IMR-90 (cell line): ENCODE measurements at regions not wholly inside any gene's neighbourhood (a gene's known extent, or its start where the extent isn't known, plus 50 kb on each side); places are given as distances from the start of the nearest gene placed in this dataset.

Source experiments
- ATAC-seq: fragments of 200-7000 bp; cut with Tn5 transposase; 2 replicates; pipeline ENCODE4 v1.9.1; 2020; ENCODE audit warnings: low read depth, mild to moderate bottlenecking, moderate library complexity
- BruUV-seq: library from RNA; stranded (reverse); fragments of 400-500 nt; replicated peaks from 2 replicates; lab custom pipeline; 2021; lab: Mats Ljungman, UMichigan
- CTCF ChIA-PET: fragments of 300-600 bp; formaldehyde crosslinking; extraction: SDS; loops from one replicate; lab custom pipeline; 2021; ENCODE audit warnings: antibody characterized with exemption; lab: Yijun Ruan, JAX
- POLR2A ChIA-PET: fragments of 300-600 bp; sonication (Branson Sonifier 250); formaldehyde crosslinking; loops from one replicate; lab custom pipeline; 2022; ENCODE audit warnings: antibody characterized with exemption; ENCODE audit not compliant: unreplicated experiment; lab: Charles Lee
- DNase-seq: peaks from one replicate; pipeline ENCODE4 v3.0.0; 2013
- H2AFZ ChIP-seq: replicated peaks from 2 replicates; pipeline ENCODE3; 2013; ENCODE audit warnings: low read length, mild to moderate bottlenecking; ENCODE audit not compliant: poor library complexity
- H2AK5ac ChIP-seq: 2 replicates; pipeline ENCODE4 v1.6.1; 2013; ENCODE audit warnings: low read depth, low read length, inconsistent platforms
- H2AK9ac ChIP-seq: replicated peaks from 2 replicates; pipeline ENCODE3; 2013; ENCODE audit warnings: mild to moderate bottlenecking, low read depth, low read length, moderate library complexity; ENCODE audit not compliant: poor library complexity
- H2BK120ac ChIP-seq: 2 replicates; pipeline ENCODE4 v1.6.1; 2013; ENCODE audit warnings: low read depth, low read length, inconsistent platforms
- H2BK15ac ChIP-seq: 3 replicates; pipeline ENCODE4 v1.6.1; 2013; ENCODE audit warnings: low read depth, low read length, inconsistent platforms
- H2BK20ac ChIP-seq: 2 replicates; pipeline ENCODE4 v1.6.1; 2013; ENCODE audit warnings: low read depth, mild to moderate bottlenecking, inconsistent platforms, low read length, moderate library complexity
- H2BK5ac ChIP-seq: 2 replicates; pipeline ENCODE4 v1.6.1; 2013; ENCODE audit warnings: mild to moderate bottlenecking, low read depth, low read length, inconsistent platforms; ENCODE audit not compliant: poor library complexity, severe bottlenecking
- H3K14ac ChIP-seq: replicated peaks from 2 replicates; pipeline ENCODE4 v1.6.1; 2013; ENCODE audit warnings: low read depth, low read length, inconsistent platforms
- H3K18ac ChIP-seq: 2 replicates; pipeline ENCODE4 v1.6.1; 2013; ENCODE audit warnings: low read depth, low read length, control low read depth
- H3K23ac ChIP-seq: 2 replicates; pipeline ENCODE4 v1.6.1; 2013; ENCODE audit warnings: low read depth, low read length, inconsistent platforms
- H3K27ac ChIP-seq: 2 replicates; pipeline ENCODE4 v1.5.1; 2013; ENCODE audit warnings: mild to moderate bottlenecking, control low read depth, low read length; ENCODE audit not compliant: insufficient read depth
- H3K27me3 ChIP-seq: 2 replicates; pipeline ENCODE4 v1.6.1; 2013; ENCODE audit warnings: low read length; ENCODE audit not compliant: control insufficient read depth, insufficient read depth
- H3K36me3 ChIP-seq: 2 replicates; pipeline ENCODE4 v1.6.1; 2013; ENCODE audit warnings: low read length, mixed read lengths; ENCODE audit not compliant: control insufficient read depth, insufficient read depth
- H3K4ac ChIP-seq: 2 replicates; pipeline ENCODE4 v1.6.1; 2013; ENCODE audit warnings: low read depth, low read length, inconsistent platforms
- H3K4me1 ChIP-seq: 2 replicates; pipeline ENCODE4 v1.6.1; 2013; ENCODE audit warnings: low read length, mixed read lengths; ENCODE audit not compliant: control insufficient read depth, insufficient read depth
- H3K4me2 ChIP-seq: 2 replicates; pipeline ENCODE4 v1.6.1; 2013; ENCODE audit warnings: low read depth, mild to moderate bottlenecking, control low read depth, low read length, moderate library complexity
- H3K4me3 ChIP-seq: 2 replicates; pipeline ENCODE4 v1.5.1; 2013; ENCODE audit warnings: low read depth, mild to moderate bottlenecking, control low read depth, low read length, moderate library complexity; ENCODE audit not compliant: insufficient read depth
- H3K56ac ChIP-seq: 2 replicates; pipeline ENCODE4 v1.6.1; 2013; ENCODE audit warnings: low read length, inconsistent platforms; ENCODE audit not compliant: insufficient read depth; ENCODE audit errors: extremely low read depth
- H3K79me1 ChIP-seq, 2 experiments: 2 replicates each; pipeline ENCODE4 v1.6.1; 2013; ENCODE audit warnings: low read length in 2 of 2, inconsistent platforms in 1 of 2, low read depth in 1 of 2
- H3K9ac ChIP-seq: 2 replicates; pipeline ENCODE4 v1.6.1; 2013; ENCODE audit warnings: low read depth, low read length, control low read depth
- H3K9me1 ChIP-seq: 2 replicates; pipeline ENCODE4 v1.6.1; 2013; ENCODE audit warnings: low read length, inconsistent platforms; ENCODE audit not compliant: insufficient read depth
- H3K9me3 ChIP-seq: 2 replicates; pipeline ENCODE4 v1.6.1; 2013; ENCODE audit warnings: low read length; ENCODE audit not compliant: control insufficient read depth, insufficient read depth
- H4K20me1 ChIP-seq: 2 replicates; pipeline ENCODE4 v1.6.1; 2013; ENCODE audit warnings: low read length, inconsistent platforms; ENCODE audit not compliant: insufficient read depth
- H4K5ac ChIP-seq: 2 replicates; pipeline ENCODE4 v1.6.1; 2013; ENCODE audit warnings: mild to moderate bottlenecking, low read depth, low read length, control low read depth
- H4K8ac ChIP-seq, 2 experiments: 2 replicates each; pipeline ENCODE4 v1.6.1; 2013; ENCODE audit warnings: low read depth in 2 of 2, low read length in 2 of 2, control low read depth in 1 of 2, inconsistent platforms in 1 of 2
- H4K91ac ChIP-seq: 2 replicates; pipeline ENCODE4 v1.6.1; 2013; ENCODE audit warnings: low read depth, low read length, inconsistent platforms; ENCODE audit not compliant: insufficient read depth
- BHLHE40 ChIP-seq: fragments of 150-350 bp; IDR thresholded peaks from 2 replicates; pipeline ENCODE4 v1.6.1; 2016; ENCODE audit warnings: mild to moderate bottlenecking, low read depth, low read length
- CEBPB ChIP-seq: IDR thresholded peaks from 2 replicates; pipeline ENCODE4 v1.6.1; 2012; ENCODE audit warnings: low read depth, low read length, improper control_type of control experiment
- CHD1 ChIP-seq: IDR thresholded peaks from 2 replicates; pipeline ENCODE4 v1.6.1; 2012; ENCODE audit warnings: low read depth, low read length, improper control_type of control experiment
- ELK1 ChIP-seq: fragments of 150-350 bp; IDR thresholded peaks from 2 replicates; pipeline ENCODE4 v1.6.1; 2016; ENCODE audit warnings: low read depth, mild to moderate bottlenecking, low read length, moderate library complexity, borderline replicate concordance
- FOS ChIP-seq: fragments of 150-350 bp; IDR thresholded peaks from 2 replicates; pipeline ENCODE4 v1.6.1; 2016; ENCODE audit warnings: low read depth, low read length
- MAFK ChIP-seq: IDR thresholded peaks from 2 replicates; pipeline ENCODE4 v1.6.1; 2012; ENCODE audit warnings: low read depth, low read length, improper control_type of control experiment
- MAZ ChIP-seq: IDR thresholded peaks from 2 replicates; pipeline ENCODE4 v1.6.1; 2012; ENCODE audit warnings: low read depth, mild to moderate bottlenecking, low read length, improper control_type of control experiment, moderate library complexity, borderline replicate concordance
- MXI1 ChIP-seq: IDR thresholded peaks from 2 replicates; pipeline ENCODE4 v1.6.1; 2012; ENCODE audit warnings: low read depth, mild to moderate bottlenecking, low read length, moderate library complexity, borderline replicate concordance
- NFE2L2 ChIP-seq: fragments of 150-350 bp; IDR thresholded peaks from 2 replicates; pipeline ENCODE4 v1.6.1; 2016; ENCODE audit warnings: low read depth, mild to moderate bottlenecking, low read length
- POLR2A ChIP-seq: IDR thresholded peaks from 2 replicates; pipeline ENCODE4 v1.6.1; 2012; ENCODE audit warnings: mild to moderate bottlenecking, low read depth, low read length
- RAD21 ChIP-seq: IDR thresholded peaks from 2 replicates; pipeline ENCODE4 v1.6.1; 2012; ENCODE audit warnings: low read length, improper control_type of control experiment
- RCOR1 ChIP-seq: IDR thresholded peaks from 2 replicates; pipeline ENCODE4 v1.6.1; 2012; ENCODE audit warnings: mild to moderate bottlenecking, low read length, improper control_type of control experiment; ENCODE audit not compliant: insufficient replicate concordance
- RFX5 ChIP-seq: IDR thresholded peaks from 2 replicates; pipeline ENCODE4 v1.8.0; 2012; ENCODE audit warnings: low read depth, mild to moderate bottlenecking, low read length, moderate library complexity
- SMC3 ChIP-seq: fragments of 150-350 bp; IDR thresholded peaks from 2 replicates; pipeline ENCODE4 v1.6.1; 2016; ENCODE audit warnings: low read depth, mild to moderate bottlenecking, antibody characterized with exemption, low read length, moderate library complexity
- USF2 ChIP-seq: fragments of 150-350 bp; IDR thresholded peaks from 2 replicates; pipeline ENCODE4 v1.6.1; 2017; ENCODE audit warnings: mild to moderate bottlenecking, antibody characterized with exemption, low read length, low read depth
- WGBS, 2 experiments: methylation state at CpG; one replicate each; pipeline versions ENCODE4 v1.1.5 to v1.1.7; 2013; ENCODE audit warnings: missing lambda C conversion rate in 2 of 2; ENCODE audit not compliant: insufficient read length in 1 of 2; ENCODE audit errors: extremely low coverage in 2 of 2; 5-methylcytosine and 5-hydroxymethylcytosine counted together
- dilution Hi-C: fragments of 300-500 bp; cut with HindIII; formaldehyde crosslinking; loops from one replicate; pipeline ENCODE4 v1.14.3; 2018; ENCODE audit warnings: low sequenced_read_pairs; ENCODE audit not compliant: unreplicated experiment
- in situ Hi-C: fragments of 300-500 bp; cut with MboI; formaldehyde crosslinking; loops from 3 replicates; pipeline ENCODE4 v1.14.3; 2019; ENCODE audit warnings: low sequenced_read_pairs, inconsistent platforms, mixed read lengths
- intact Hi-C: fragments of 100-400 bp; cut with micrococcal nuclease; formaldehyde crosslinking; loops from 2 replicates; pipeline ENCODE4 v1.10.0; 2022

- DNase-seq: no peak
- ChIA-PET CTCF (no interaction called here), POLR2A (no interaction called here)
- Histone ChIP-seq H3K9me1 (no peaks in the 10 kb centered on the region), H3K4me2 (no peak overlapping the region), H3K79me1 (no peaks in the 10 kb centered on the region), H4K5ac (no peak overlapping the region), H3K9ac (no peak overlapping the region), H3K23ac (no peak overlapping the region), H3K27ac (no peak overlapping the region), H2AK5ac (no peak overlapping the region), H3K36me3 (no peaks in the 10 kb centered on the region), H2BK120ac (no peak overlapping the region), H2BK15ac (no peak overlapping the region), H4K91ac (no peak overlapping the region), H3K9me3 (no peaks in the 10 kb centered on the region), H3K14ac (no peak overlapping the region), H3K56ac (no peak overlapping the region), H2AFZ (no peak overlapping the region), H4K20me1 (no peaks in the 10 kb centered on the region), H2BK5ac (no peak overlapping the region), H2BK20ac (no peak overlapping the region), H3K4ac (no peak overlapping the region), H3K18ac (no peak overlapping the region), H4K8ac (no peak overlapping the region), H3K4me1 (no peaks in the 10 kb centered on the region), H3K27me3 (no peaks in the 10 kb centered on the region; the same call in 1 of the 2 replicates), H2AK9ac (no peak overlapping the region), H3K4me3 (no peak overlapping the region)
- intact Hi-C loops: no loop called here
- no peak for TF ChIP-seq BHLHE40
- TF ChIP-seq FOS: no peak
- TF ChIP-seq NFE2L2: no peak
- no peak for TF ChIP-seq SMC3
- no peak for TF ChIP-seq MXI1
- no peak for TF ChIP-seq RFX5
- no peak for TF ChIP-seq CEBPB
- TF ChIP-seq MAFK: no peak
- TF ChIP-seq CHD1: no peak
- TF ChIP-seq RAD21: no peak
- TF ChIP-seq MAZ: no peak
- TF ChIP-seq POLR2A: no peak
- TF ChIP-seq USF2: no peak
- no peak for TF ChIP-seq ELK1
- TF ChIP-seq RCOR1: no peak
- no TSS peak for BruUV-seq
- ATAC-seq: no peak
- dilution Hi-C loops: no loop called here
- in situ Hi-C loops: no loop called here
- no CpG with 5 or more reads among the region's 2 CpGs for WGBS, 2 experiments
Observed at GRCh38 chr6:84516154-84516553, 248.2 kb downstream of the TBX18 start.
